CD4-positive, alpha-beta T cell treated with Interleukin-17A for 1 hour (primary cell): ENCODE measurements at regions not wholly inside any gene's neighbourhood (a gene's known extent, or its start where the extent isn't known, plus 50 kb on each side); places are given as distances from the start of the nearest gene placed in this dataset.
"Not testable (repeated sequence)": the region's sequence is repeated elsewhere in the genome, so short reads cannot be mapped to it uniquely, and the experiment has no call there.

Experiments used
- DNase-seq: peaks from one replicate; pipeline ENCODE4 v3.0.0-alpha.2; 2020

DNA sequence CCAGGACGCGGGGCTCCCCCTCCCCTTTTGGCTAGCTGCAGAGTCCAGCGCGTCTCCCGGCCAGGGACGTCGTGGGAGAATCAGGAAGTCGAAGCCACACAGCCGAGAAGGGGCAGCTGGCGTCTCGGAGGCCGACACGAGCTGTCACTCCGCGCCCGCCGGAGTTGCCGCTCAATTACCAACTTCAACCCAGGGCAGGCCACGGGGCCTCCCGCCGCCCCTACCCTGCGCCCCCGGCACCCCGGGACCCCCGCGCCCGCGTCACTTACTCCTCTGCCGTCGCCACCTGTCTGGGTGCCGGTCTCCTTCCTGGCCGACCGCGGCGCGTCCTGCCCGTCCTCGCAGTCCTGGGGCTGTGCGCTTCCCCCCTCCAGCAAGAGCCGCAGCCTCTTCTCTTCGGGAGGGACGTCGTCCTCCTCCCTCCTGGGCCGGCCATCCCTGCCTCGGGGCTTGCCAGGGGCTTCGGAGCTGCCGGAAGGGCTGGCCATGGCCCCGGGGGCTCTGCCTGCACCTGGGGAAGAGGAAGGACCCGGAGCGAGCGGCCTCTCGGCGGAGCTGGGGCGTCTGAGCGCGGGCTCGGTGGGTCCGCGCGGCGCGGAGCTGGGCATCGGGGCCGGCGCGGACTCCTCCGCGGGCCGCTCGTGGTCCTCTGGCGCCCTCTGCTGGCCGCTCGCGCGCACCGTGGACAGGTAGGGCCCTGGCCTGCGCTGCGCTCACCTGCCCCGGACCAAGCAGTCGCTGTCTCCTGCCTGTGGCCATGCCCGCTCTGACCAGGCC is 65.6 kb upstream of the CLEC6A start:
- DNase-seq: not testable (repeated sequence)

DNA sequence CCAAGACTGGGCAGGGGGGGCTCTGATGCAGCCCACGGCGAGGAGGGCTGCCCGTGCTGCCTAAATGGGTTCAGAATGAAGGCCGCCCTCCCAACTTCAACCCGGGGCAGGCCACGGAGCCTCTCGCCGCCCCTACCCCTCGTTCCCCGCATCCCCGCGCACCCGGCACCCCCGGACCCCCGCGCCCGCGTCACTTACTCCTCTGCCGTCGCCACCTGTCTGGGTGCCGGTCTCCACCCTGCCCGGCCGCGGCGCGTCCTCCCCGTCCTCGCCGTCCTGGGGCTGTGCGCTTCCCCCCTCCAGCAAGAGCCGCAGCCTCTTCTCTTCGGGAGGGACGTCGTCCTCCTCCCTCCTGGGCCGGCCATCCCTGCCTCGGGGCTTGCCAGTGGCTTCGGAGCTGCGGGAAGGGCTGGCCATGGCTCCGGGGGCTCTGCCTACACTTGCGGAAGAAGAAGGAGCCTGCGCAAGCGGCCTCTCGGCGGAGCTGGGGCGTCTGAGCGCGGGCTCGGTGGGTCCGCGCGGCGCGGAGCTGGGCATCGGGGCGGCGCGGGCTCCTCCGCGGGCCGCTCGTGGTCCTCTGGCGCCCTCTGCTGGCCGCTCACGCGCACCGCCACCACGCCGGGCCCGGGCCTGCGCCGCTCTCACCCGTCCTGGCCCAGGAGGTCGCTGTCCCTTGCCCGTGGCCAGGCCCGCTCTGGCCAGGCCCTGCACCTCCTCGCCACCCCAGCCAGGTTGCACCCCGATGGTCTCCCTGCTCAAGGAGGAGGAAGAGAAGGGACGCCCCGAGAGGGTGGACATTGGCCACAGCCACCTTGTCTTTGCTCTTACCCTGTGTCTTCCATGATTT is 59.3 kb upstream of the CLEC6A start:
- peak; percentile 63 for DNase-seq

DNA sequence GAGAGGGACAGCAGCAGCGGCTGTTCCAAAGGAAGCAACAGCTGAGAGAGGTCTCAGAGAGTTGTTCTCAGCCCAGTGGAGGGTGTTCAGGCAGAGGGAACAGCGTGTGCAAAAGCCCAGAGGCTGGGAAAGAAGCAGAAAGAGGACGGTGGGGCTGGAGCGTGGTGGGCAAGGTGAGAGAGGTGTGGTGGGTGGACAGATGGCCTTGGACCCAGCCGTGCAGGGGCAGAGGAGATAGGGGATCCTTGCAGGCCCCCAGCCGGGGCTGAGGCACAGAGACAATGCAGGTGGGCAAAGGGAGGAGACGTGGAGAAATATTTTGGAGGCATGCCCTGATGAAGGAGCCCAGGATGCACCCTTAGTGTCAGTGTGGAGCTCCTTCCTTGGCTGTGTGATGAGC is 58.4 kb upstream of the CLEC6A start:
- DNase-seq: not testable (repeated sequence)

DNA sequence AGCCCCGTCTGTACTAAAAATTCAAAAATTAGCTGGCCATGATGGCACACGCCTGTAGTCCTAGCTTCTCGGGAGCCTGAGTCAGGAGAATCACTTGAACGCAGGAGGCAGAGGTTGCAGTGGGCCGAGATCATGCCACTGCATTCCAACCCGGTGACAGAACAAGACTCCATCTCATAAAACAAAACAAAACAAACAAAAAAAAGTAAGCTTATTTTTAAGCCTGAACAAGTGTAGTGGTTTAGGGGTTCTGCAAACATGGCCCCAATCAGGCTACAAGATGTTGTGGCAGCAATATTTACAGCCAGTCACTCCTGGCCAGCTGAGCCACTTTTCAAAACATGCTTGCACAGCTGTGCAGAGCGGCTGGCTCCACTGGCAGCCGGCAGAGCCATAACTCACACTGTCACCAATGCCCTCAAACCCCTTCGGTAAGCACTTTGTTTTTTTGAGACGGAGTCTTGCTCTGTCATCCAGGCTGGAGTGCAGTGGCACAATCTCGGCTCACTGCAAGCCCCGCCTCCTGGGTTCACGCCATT is 56.2 kb upstream of the CLEC6A start:
- not testable (repeated sequence) for DNase-seq

DNA sequence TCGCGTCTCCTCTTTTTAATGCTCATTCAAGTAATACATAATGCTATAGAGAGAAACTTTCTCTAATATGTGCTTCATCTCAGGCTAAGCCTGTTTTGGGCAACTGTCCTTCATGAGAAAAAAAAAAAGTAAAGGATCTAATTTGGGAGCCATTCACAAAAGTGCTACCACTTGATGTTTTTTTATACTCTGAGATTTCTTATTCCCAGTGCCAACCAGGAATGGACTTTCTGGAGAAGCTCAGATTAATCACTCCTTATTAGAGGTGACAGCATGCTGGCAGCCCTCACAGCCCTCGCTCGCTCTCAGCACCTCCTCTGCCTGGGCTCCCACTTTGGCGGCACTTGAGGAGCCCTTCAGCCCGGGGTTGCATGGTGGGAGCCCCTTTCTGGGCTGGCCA is 51.9 kb upstream of the CLEC6A start:
- DNase-seq: not testable (repeated sequence)

DNA sequence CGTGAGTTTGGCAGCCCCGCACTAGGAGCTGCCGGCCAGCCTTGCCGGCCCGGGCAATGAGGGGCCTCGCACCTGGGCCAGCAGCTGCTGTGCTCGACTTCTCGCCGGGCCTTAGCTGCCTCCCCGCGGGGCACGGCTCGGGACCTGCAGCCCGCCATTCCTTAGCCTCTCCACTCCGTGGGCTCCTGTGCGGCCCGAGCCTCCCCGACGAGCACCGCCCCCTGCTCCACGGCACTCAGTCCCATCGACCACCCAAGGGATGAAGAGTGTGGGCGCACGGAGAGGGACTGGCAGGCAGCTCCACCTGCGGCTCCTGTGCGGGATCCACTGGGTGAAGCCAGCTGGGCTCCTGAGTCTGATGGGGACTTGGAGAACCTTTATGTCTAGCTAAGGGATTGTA is 51.4 kb upstream of the CLEC6A start:
- DNase-seq: not testable (repeated sequence)
